ENCODE measurements at regions not wholly inside any gene's neighbourhood (a gene's known extent, or its start where the extent isn't known, plus 50 kb on each side); places are given as distances from the start of the nearest gene placed in this dataset.

DNA sequence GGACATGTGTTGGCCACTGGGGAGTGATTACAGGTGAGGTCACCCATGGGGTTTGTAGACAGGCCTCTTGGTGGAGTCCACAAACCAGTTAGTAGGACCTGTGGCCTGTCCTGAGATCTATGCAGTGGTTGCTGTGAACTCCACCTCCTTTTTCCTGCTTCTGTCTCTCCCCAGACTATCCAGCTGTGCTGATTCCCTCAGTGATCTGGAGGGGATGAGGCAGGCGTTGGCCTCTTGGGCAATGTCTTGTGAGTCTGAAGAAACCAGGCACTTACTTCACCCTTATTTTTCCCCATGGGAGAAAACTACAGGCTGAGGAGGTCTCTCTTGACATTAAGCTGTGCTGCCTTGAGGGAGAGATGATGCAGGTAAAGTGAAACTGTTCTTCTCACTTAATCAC lies 257.2 kb upstream of the PRICKLE1 start:
- DNase-seq (ENCODE audit: low read depth, low spot score): no peak
- no peaks in the 10 kb centered on the region for H3K36me3 ChIP-seq (ENCODE audit: control insufficient read depth in 2 of 2, insufficient read depth in 2 of 2, low read length in 1 of 2)
- no peaks in the 10 kb centered on the region for H3K79me2 ChIP-seq (ENCODE audit: control insufficient read depth, insufficient read depth, low read length)
- intact Hi-C loops (cut with micrococcal nuclease; ENCODE audit: unreplicated experiment): no loop called here
- ChIA-PET SMC1A (ENCODE audit: uncharacterized antibody, unreplicated experiment) (no interaction called here), CTCF (interaction anchor here (0.6 kb wide), 1 partner anchor 596 kb away, joined by 4 read pairs; no protein-coding TSS in a partner anchor), RAD21 (ENCODE audit: unreplicated experiment) (no interaction called here), POLR2A (no interaction called here)
- H3K9ac ChIP-seq (ENCODE audit: control insufficient read depth, insufficient read depth, low read length): no peak overlapping the region
- no peaks in the 10 kb centered on the region for H3K4me1 ChIP-seq (ENCODE audit: control insufficient read depth, insufficient read depth, low read length)
- no peak for FAIRE-seq
- no peak overlapping the region for H3K4me3 ChIP-seq
- in situ Hi-C loops (cut with MboI): no loop called here
- no peak for ATAC-seq
- no peaks in the 10 kb centered on the region for H3K9me3 ChIP-seq (replicated peaks; ENCODE audit: control insufficient read depth, insufficient read depth, low read length)
- no TSS peak for BruUV-seq (replicated peaks)
- no peak for TF ChIP-seq RUNX3 (IDR thresholded peaks at IDR 0.05; ENCODE audit: low read length)
- TF ChIP-seq MXI1 (IDR thresholded peaks at IDR 0.05; ENCODE audit: low read depth, low read length): no peak
- no peak for TF ChIP-seq POU2F2 (IDR thresholded peaks at IDR 0.05; ENCODE audit: borderline replicate concordance, low read depth, low read length)
- TF ChIP-seq SUPT20H (IDR thresholded peaks at IDR 0.05; ENCODE audit: borderline replicate concordance, control insufficient read depth, low read depth, low read length): no peak
- TF ChIP-seq NFYB (IDR thresholded peaks at IDR 0.05; ENCODE audit: insufficient read depth, low read depth, low read length): no peak
- no peak for TF ChIP-seq ESRRA (IDR thresholded peaks at IDR 0.05; ENCODE audit: low read length)
- TF ChIP-seq NRF1 (conservative IDR thresholded peaks at IDR 0.05; ENCODE audit: low read depth, low read length): no peak
- TF ChIP-seq TCF7 (IDR thresholded peaks at IDR 0.05; ENCODE audit: borderline replicate concordance): no peak
- no peak for TF ChIP-seq CBX3 (IDR thresholded peaks at IDR 0.05; ENCODE audit: borderline replicate concordance, low read depth)
- TF ChIP-seq CEBPB (IDR thresholded peaks at IDR 0.05; ENCODE audit: borderline replicate concordance in 1 of 2, low read depth in 2 of 2, low read length in 2 of 2): no peak
- no peaks in the 10 kb centered on the region for H3K27me3 ChIP-seq (replicated peaks in 1 of 2; ENCODE audit: control insufficient read depth in 2 of 2, insufficient read depth in 2 of 2, low read length in 1 of 2)
- 0% methylated on average over 1 of the region's 1 CpG for WGBS (ENCODE audit: insufficient coverage, insufficient replicate concordance, low lambda C conversion rate, missing lambda C conversion rate)
- H4K20me1 ChIP-seq (ENCODE audit: control insufficient read depth, insufficient read depth): no peaks in the 10 kb centered on the region
- H3K27ac ChIP-seq (ENCODE audit: control insufficient read depth, insufficient read depth): no peak overlapping the region
- no peak overlapping the region for H3K4me2 ChIP-seq (ENCODE audit: control insufficient read depth, insufficient read depth)
- H2AFZ ChIP-seq (ENCODE audit: control insufficient read depth, low read depth, low read length): no peak overlapping the region

- Histone ChIP-seq H3K27me3 (replicated peaks in 1 of 2; ENCODE audit: control insufficient read depth in 2 of 2, insufficient read depth in 2 of 2, low read length in 1 of 2) (no peaks in the 10 kb centered on the region), H2AFZ (ENCODE audit: control insufficient read depth, low read depth, low read length) (no peak overlapping the region), H3K36me3 (ENCODE audit: control insufficient read depth in 2 of 2, insufficient read depth in 2 of 2, low read length in 1 of 2) (no peaks in the 10 kb centered on the region), H3K4me2 (ENCODE audit: control insufficient read depth, insufficient read depth) (no peak overlapping the region), H3K9ac (ENCODE audit: control insufficient read depth, insufficient read depth, low read length) (no peak overlapping the region), H4K20me1 (ENCODE audit: control insufficient read depth, insufficient read depth) (no peaks in the 10 kb centered on the region), H3K27ac (ENCODE audit: control insufficient read depth, insufficient read depth) (no peak overlapping the region), H3K79me2 (ENCODE audit: control insufficient read depth, insufficient read depth, low read length) (no peaks in the 10 kb centered on the region), H3K9me3 (replicated peaks; ENCODE audit: control insufficient read depth, insufficient read depth, low read length) (no peaks in the 10 kb centered on the region), H3K4me3 (no peak overlapping the region), H3K4me1 (ENCODE audit: control insufficient read depth, insufficient read depth, low read length) (no peaks in the 10 kb centered on the region)
- 22% methylated on average over 2 of the region's 2 CpGs for WGBS (ENCODE audit: insufficient coverage, insufficient replicate concordance, low lambda C conversion rate, missing lambda C conversion rate)
- FAIRE-seq (no peak), ATAC-seq (no peak), DNase-seq (ENCODE audit: low read depth, low spot score) (no peak)
- ChIA-PET POLR2A (no interaction called here), RAD21 (ENCODE audit: unreplicated experiment) (no interaction called here), CTCF (no interaction called here), SMC1A (ENCODE audit: uncharacterized antibody, unreplicated experiment) (no interaction called here)
- intact Hi-C loops (cut with micrococcal nuclease; ENCODE audit: unreplicated experiment): no loop called here
- in situ Hi-C loops (cut with MboI): no loop called here
- no TSS peak for BruUV-seq (replicated peaks)
- TF ChIP-seq MTA3 (IDR thresholded peaks at IDR 0.05; ENCODE audit: borderline replicate concordance, low read length) (no peak), PAX5 (IDR thresholded peaks at IDR 0.05; ENCODE audit: borderline replicate concordance, low read depth, low read length) (no peak)
- TF ChIP-seq, protein P1, sequence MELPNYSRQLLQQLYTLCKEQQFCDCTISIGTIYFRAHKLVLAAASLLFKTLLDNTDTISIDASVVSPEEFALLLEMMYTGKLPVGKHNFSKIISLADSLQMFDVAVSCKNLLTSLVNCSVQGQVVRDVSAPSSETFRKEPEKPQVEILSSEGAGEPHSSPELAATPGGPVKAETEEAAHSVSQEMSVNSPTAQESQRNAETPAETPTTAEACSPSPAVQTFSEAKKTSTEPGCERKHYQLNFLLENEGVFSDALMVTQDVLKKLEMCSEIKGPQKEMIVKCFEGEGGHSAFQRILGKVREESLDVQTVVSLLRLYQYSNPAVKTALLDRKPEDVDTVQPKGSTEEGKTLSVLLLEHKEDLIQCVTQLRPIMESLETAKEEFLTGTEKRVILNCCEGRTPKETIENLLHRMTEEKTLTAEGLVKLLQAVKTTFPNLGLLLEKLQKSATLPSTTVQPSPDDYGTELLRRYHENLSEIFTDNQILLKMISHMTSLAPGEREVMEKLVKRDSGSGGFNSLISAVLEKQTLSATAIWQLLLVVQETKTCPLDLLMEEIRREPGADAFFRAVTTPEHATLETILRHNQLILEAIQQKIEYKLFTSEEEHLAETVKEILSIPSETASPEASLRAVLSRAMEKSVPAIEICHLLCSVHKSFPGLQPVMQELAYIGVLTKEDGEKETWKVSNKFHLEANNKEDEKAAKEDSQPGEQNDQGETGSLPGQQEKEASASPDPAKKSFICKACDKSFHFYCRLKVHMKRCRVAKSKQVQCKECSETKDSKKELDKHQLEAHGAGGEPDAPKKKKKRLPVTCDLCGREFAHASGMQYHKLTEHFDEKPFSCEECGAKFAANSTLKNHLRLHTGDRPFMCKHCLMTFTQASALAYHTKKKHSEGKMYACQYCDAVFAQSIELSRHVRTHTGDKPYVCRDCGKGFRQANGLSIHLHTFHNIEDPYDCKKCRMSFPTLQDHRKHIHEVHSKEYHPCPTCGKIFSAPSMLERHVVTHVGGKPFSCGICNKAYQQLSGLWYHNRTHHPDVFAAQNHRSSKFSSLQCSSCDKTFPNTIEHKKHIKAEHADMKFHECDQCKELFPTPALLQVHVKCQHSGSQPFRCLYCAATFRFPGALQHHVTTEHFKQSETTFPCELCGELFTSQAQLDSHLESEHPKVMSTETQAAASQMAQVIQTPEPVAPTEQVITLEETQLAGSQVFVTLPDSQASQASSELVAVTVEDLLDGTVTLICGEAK (IDR thresholded peaks at IDR 0.05; ENCODE audit: borderline replicate concordance): no peak
- TF ChIP-seq, protein P2, sequence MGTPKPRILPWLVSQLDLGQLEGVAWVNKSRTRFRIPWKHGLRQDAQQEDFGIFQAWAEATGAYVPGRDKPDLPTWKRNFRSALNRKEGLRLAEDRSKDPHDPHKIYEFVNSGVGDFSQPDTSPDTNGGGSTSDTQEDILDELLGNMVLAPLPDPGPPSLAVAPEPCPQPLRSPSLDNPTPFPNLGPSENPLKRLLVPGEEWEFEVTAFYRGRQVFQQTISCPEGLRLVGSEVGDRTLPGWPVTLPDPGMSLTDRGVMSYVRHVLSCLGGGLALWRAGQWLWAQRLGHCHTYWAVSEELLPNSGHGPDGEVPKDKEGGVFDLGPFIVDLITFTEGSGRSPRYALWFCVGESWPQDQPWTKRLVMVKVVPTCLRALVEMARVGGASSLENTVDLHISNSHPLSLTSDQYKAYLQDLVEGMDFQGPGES (IDR thresholded peaks at IDR 0.05): no peak
Measured at GRCh38 chr12:42834062-42834461, 244.5 kb upstream of the PRICKLE1 start.

Measured in GM12878 (cell line).